ENCODE measurements at regions not wholly inside any gene's neighbourhood (a gene's known extent, or its start where the extent isn't known, plus 50 kb on each side); places are given as distances from the start of the nearest gene placed in this dataset.

DNA sequence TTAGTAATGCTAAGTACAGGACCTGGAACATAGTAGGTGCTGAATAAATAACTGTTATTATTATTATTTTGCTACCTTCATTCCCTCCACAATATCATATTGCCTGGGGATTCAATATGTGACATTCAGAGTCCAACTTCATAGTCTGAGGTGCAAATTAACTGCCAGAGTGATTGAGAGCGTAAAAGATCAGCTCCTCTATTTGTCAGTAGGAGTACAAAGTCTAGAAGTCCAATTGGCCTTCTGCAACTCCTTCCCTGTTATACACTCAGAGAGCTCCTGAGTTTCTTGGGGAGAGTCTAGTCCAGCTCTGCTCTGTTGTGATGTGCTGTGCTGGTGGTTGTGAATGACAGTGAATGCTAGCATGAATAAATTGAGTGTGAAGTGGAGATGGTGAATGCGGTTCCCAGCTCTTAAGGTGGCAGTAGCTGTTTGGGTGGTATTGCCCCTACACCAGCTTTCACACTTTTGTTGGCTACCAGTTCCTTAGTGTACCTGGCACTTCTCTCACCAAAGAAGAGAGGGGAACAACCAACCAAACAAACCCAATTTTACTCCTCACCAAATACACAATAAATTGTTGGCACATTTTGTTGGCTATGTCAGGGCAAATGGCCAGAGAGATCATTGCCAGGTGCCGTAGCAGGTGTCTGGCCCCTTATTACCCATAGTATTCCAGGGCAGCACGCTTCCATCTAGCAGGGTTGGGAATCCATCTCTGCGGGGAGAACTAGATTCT, 270.1 kb upstream of the TBL1XR1 start:
- TF ChIP-seq, protein P1, sequence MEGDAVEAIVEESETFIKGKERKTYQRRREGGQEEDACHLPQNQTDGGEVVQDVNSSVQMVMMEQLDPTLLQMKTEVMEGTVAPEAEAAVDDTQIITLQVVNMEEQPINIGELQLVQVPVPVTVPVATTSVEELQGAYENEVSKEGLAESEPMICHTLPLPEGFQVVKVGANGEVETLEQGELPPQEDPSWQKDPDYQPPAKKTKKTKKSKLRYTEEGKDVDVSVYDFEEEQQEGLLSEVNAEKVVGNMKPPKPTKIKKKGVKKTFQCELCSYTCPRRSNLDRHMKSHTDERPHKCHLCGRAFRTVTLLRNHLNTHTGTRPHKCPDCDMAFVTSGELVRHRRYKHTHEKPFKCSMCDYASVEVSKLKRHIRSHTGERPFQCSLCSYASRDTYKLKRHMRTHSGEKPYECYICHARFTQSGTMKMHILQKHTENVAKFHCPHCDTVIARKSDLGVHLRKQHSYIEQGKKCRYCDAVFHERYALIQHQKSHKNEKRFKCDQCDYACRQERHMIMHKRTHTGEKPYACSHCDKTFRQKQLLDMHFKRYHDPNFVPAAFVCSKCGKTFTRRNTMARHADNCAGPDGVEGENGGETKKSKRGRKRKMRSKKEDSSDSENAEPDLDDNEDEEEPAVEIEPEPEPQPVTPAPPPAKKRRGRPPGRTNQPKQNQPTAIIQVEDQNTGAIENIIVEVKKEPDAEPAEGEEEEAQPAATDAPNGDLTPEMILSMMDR (IDR thresholded peaks at IDR 0.05) = no peak
- TF ChIP-seq EZH2 (IDR thresholded peaks at IDR 0.05; ENCODE audit: borderline replicate concordance, insufficient read depth, low read depth, low read length, poor library complexity, severe bottlenecking) = no peak
